ENCODE measurements at regions not wholly inside any gene's neighbourhood (a gene's known extent, or its start where the extent isn't known, plus 50 kb on each side); places are given as distances from the start of the nearest gene placed in this dataset.

DNA sequence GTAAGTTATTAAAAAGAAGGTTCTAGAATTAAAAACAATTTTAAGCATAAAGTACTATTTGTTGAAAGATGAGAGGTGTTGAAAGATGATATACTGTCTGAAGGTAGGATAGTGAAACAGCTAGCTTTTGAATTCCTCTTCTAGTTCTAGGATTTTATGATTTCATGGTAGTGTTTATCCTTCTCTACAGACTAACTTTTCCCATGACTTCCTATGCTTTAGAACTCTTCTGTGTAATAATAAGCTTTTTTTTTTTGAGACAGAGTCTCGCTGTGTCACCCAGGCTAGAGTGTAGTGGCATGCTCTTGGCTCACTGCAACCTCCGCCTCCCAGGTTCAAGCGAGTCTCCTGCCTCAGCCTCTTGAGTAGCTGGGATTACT, 96.0 kb upstream of the NUDT6 start:
- TF ChIP-seq, protein P1, sequence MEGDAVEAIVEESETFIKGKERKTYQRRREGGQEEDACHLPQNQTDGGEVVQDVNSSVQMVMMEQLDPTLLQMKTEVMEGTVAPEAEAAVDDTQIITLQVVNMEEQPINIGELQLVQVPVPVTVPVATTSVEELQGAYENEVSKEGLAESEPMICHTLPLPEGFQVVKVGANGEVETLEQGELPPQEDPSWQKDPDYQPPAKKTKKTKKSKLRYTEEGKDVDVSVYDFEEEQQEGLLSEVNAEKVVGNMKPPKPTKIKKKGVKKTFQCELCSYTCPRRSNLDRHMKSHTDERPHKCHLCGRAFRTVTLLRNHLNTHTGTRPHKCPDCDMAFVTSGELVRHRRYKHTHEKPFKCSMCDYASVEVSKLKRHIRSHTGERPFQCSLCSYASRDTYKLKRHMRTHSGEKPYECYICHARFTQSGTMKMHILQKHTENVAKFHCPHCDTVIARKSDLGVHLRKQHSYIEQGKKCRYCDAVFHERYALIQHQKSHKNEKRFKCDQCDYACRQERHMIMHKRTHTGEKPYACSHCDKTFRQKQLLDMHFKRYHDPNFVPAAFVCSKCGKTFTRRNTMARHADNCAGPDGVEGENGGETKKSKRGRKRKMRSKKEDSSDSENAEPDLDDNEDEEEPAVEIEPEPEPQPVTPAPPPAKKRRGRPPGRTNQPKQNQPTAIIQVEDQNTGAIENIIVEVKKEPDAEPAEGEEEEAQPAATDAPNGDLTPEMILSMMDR (IDR thresholded peaks at IDR 0.05; ENCODE audit: insufficient read depth, low read depth, low read length), result no peak
- TF ChIP-seq EZH2 (IDR thresholded peaks at IDR 0.05; ENCODE audit: insufficient read depth, low read length), result no peak

Data from astrocyte (in vitro differentiated cells and primary cell).